GM10248 (cell line): ENCODE measurements at regions not wholly inside any gene's neighbourhood (a gene's known extent, or its start where the extent isn't known, plus 50 kb on each side); places are given as distances from the start of the nearest gene placed in this dataset.
"Not testable (repeated sequence)": the region's sequence is repeated elsewhere in the genome, so short reads cannot be mapped to it uniquely, and the experiment has no call there.

Experiments
- CTCF ChIA-PET: fragments of 300-600 bp; sonication (Branson Sonifier 250); formaldehyde crosslinking; extraction: SDS; loops from one replicate; lab custom pipeline; 2021; ENCODE audit warnings: antibody characterized with exemption; lab: Yijun Ruan, JAX
- POLR2A ChIA-PET: fragments of 350-650 bp; sonication (Branson Sonifier 250); formaldehyde crosslinking; extraction: SDS; loops from one replicate; lab custom pipeline; 2020; ENCODE audit warnings: antibody characterized with exemption; lab: Yijun Ruan, JAX
- DNase-seq: peaks from one replicate; pipeline ENCODE4 v3.0.0; 2012; ENCODE audit errors: extremely low spot score
- TF ChIP-seq, protein P1 (sequence below): IDR thresholded peaks from 2 replicates; pipeline ENCODE4 v1.5.1; 2012; ENCODE audit warnings: mild to moderate bottlenecking, low read depth; ENCODE audit errors: extremely low read depth, missing control alignments, control extremely low read depth

DNA sequence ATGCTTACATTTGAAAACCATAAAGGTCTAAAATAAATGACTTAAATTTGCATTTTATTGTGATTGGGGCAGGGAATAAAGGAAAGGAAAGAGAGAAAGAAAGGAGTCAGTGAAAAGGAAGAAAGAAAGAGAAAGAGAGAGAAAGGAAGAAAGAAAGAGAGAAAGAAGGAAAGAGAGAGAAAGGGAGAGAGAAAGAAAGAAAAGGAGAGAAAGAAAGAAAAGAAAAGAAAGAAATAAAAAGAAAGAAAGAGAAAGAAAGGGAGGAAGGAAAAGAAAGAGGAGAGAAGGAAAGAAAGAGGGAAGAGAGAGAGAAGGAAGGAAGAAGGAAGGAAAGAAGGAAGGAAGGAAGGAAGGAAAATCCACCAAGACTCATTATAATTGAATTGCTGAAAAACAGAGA lies 222.8 kb downstream of the RMST start:
- ChIA-PET POLR2A (no interaction called here), CTCF (no interaction called here)
- TF ChIP-seq, protein P1, sequence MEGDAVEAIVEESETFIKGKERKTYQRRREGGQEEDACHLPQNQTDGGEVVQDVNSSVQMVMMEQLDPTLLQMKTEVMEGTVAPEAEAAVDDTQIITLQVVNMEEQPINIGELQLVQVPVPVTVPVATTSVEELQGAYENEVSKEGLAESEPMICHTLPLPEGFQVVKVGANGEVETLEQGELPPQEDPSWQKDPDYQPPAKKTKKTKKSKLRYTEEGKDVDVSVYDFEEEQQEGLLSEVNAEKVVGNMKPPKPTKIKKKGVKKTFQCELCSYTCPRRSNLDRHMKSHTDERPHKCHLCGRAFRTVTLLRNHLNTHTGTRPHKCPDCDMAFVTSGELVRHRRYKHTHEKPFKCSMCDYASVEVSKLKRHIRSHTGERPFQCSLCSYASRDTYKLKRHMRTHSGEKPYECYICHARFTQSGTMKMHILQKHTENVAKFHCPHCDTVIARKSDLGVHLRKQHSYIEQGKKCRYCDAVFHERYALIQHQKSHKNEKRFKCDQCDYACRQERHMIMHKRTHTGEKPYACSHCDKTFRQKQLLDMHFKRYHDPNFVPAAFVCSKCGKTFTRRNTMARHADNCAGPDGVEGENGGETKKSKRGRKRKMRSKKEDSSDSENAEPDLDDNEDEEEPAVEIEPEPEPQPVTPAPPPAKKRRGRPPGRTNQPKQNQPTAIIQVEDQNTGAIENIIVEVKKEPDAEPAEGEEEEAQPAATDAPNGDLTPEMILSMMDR, result no peak
- DNase-seq, result no peak

DNA sequence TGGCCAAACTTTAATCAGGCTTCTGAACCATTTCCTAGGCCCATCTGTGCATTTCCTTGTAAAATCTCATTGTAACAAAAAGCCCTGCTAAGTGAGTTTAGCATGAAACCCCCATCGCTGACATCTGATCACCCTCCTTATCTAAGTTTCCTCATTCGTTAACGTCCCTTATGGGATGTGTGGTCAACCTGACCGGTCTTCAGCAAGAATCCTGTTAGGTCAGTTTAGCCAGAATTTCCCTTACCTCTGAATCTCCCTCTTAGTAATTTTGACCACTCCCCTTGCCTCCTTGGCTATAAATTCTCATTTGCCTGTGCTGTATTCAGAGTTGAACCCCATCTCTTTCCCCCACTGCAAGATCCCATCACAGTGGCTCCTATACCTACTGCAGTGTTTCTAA lies 239.3 kb downstream of the RMST start:
- POLR2A ChIA-PET, result no interaction called here

DNA sequence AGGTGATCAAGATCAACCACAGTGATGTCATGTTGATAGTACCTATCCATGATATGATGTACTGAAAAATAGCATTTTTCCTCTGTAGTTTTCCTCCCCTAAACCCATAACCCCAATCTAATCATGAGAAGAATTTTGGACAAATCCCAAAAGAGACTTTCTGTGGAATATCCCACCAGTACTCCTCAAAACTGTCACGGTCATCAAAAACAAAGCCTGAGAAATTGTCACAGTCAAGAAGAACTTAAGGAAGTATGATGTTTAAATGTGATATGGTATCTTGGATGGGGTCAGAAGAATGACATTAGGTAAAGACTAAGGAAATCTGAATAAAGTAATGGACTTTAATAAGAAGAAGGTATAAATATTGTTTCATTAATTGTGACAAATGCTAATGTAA lies 248.8 kb downstream of the RMST start:
- DNase-seq, result no peak
- TF ChIP-seq, protein P1, result no peak
- CTCF ChIA-PET, result no interaction called here
- POLR2A ChIA-PET, result no interaction called here

More for the DNA sequence above, 239.3 kb downstream of the RMST start:
- no peak for DNase-seq
- CTCF ChIA-PET, result no interaction called here
- TF ChIP-seq, protein P1, result no peak

DNA sequence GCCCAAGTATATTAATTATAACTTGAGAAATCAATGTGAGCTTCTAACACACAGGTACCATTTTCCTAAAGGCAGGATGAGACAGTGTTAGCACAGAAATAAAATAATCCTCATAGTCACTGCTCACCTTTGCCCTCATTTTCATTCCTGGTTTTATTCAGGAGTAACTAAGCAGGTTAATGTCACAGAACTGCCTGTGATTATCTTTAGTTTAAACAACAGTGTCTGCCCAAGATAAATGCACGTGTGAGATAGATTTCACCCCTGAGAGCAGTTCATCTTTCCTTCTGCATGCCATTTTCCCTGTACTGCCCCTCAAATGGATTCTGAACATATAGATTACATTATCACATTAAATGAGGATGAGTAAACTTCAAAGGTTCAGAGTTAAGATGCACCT lies 250.7 kb downstream of the RMST start:
- ChIA-PET CTCF (no interaction called here), POLR2A (no interaction called here)
- TF ChIP-seq, protein P1, result no peak
- no peak for DNase-seq

DNA sequence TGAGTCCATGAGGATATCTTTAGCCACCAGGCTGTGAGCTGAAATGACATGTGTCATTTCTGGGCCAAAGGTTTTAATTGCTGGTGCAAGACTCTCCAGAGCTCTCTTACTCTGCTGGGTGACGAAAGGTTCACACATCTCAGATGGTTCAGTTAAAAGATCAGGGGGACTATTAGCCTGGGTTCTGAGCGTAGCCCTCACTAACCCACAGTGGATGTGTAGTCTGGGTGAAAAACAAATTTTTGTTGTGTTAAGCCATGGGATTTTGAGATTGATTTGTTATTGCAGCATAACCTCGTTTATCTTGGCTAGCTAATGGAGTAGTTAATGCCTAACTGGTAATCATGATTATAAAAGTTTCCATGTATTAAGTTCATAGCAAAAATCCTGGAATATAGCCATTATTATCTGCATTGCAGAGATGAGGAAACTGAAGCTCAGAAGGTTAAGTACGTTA lies 251.5 kb downstream of the RMST start:
- CTCF ChIA-PET, result interaction anchor here (0.9 kb wide), 1 partner anchor 18 kb away, joined by 3 read pairs; no protein-coding TSS in a partner anchor

DNA sequence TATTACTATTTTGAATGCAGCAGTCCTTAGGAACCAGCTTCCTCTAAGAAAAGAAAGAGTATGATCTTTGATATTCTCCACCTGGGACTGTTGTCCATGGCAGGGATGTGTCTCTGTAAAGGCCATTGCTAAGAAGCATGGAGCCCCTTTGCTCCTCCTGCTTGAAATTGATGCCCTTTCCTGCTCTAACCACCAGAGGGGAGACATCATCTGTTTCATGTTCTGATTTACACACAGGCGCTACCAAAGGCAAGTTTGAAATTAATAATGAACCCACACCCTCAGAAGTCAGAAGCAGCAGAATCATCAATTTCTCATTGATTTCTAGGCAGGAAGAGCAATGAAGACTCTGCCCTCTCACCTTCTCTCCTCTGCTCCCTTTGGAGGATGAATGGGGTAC lies 253.8 kb downstream of the RMST start:
- ChIA-PET POLR2A (no interaction called here), CTCF (no interaction called here)
- DNase-seq, result no peak
- TF ChIP-seq, protein P1, result no peak

More for the DNA sequence above, 251.5 kb downstream of the RMST start:
- POLR2A ChIA-PET, result no interaction called here
- TF ChIP-seq, protein P1, result no peak
- no peak for DNase-seq

DNA sequence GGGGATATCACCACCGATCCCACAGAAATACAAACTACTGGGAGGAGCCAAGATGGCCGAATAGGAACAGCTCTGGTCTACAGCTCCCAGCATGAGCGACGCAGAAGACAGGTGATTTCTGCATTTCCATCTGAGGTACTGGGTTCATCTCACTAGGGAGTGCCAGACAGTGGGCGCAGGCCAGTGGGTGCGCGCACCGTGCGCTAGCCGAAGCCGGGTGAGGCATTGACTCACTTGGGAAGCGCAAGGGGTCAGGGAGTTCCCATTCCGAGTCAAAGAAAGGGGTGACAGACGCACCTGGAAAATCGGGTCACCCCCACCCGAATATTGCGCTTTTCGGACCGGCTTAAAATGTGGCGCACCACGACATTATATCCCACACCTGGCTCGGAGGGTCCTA lies 261.2 kb downstream of the RMST start:
- CTCF ChIA-PET, DNase-seq: not testable (repeated sequence)

More for the DNA sequence above, 261.2 kb downstream of the RMST start:
- POLR2A ChIA-PET, result not testable (repeated sequence)
